Caco-2 (cell line): ENCODE measurements at regions not wholly inside any gene's neighbourhood (a gene's known extent, or its start where the extent isn't known, plus 50 kb on each side); places are given as distances from the start of the nearest gene placed in this dataset.

Source experiments
- BruUV-seq: library from RNA; stranded (reverse); fragments of 400-500 nt; replicated peaks from 2 replicates; lab custom pipeline; 2021; lab: Mats Ljungman, UMichigan
- CTCF ChIA-PET: fragments of 300-600 bp; sonication (Branson Sonifier 250); formaldehyde crosslinking; loops from one replicate; lab custom pipeline; 2022; ENCODE audit warnings: antibody characterized with exemption; lab: Charles Lee
- POLR2A ChIA-PET: fragments of 300-600 bp; sonication (Branson Sonifier 250); formaldehyde crosslinking; loops from one replicate; lab custom pipeline; 2022; ENCODE audit warnings: antibody characterized with exemption; lab: Charles Lee
- DNase-seq, 2 experiments: peaks; one replicate each; pipeline versions ENCODE4 v3.0.0 to v3.0.0-alpha.2; 2020 to 2022
- H3K27me3 ChIP-seq: replicated peaks from 2 replicates; pipeline ENCODE4 v1.6.0; 2011; ENCODE audit warnings: low read length; ENCODE audit not compliant: control insufficient read depth, insufficient read depth
- H3K36me3 ChIP-seq: 2 replicates; pipeline ENCODE4 v1.5.1; 2011; ENCODE audit warnings: low read length; ENCODE audit not compliant: control insufficient read depth, insufficient read depth
- H3K4me1 ChIP-seq: fragments of 250-450 bp; sonication (Bioruptor Pico); 2 replicates; pipeline ENCODE4 v1.5.1; 2020; ENCODE audit warnings: mild to moderate bottlenecking
- H3K4me3 ChIP-seq: 2 replicates; pipeline ENCODE4 v1.5.1; 2011; ENCODE audit warnings: low read depth, mild to moderate bottlenecking, control low read depth, low read length
- H3K9me3 ChIP-seq: fragments of 250-450 bp; sonication (Bioruptor Pico); 2 replicates; pipeline ENCODE4 v1.5.1; 2020; ENCODE audit warnings: mild to moderate bottlenecking, moderate library complexity
- H3K27ac Mint-ChIP-seq: one replicate; pipeline ENCODE4 v1.8.0; 2022; ENCODE audit warnings: mixed read lengths; ENCODE audit not compliant: unreplicated experiment
- H3K27me3 Mint-ChIP-seq: one replicate; pipeline ENCODE4 v1.8.0; 2022; ENCODE audit warnings: mixed read lengths; ENCODE audit not compliant: insufficient read depth, unreplicated experiment
- H3K36me3 Mint-ChIP-seq: one replicate; pipeline ENCODE4 v1.8.0; 2022; ENCODE audit warnings: mild to moderate bottlenecking, mixed read lengths; ENCODE audit not compliant: insufficient read depth, unreplicated experiment
- H3K4me1 Mint-ChIP-seq: one replicate; pipeline ENCODE4 v1.8.0; 2022; ENCODE audit warnings: low read depth, mixed read lengths; ENCODE audit not compliant: unreplicated experiment
- H3K4me3 Mint-ChIP-seq: one replicate; pipeline ENCODE4 v1.8.0; 2022; ENCODE audit warnings: mild to moderate bottlenecking, moderate library complexity, mixed read lengths; ENCODE audit not compliant: unreplicated experiment
- H3K9me3 Mint-ChIP-seq: one replicate; pipeline ENCODE4 v1.8.0; 2022; ENCODE audit warnings: mixed read lengths; ENCODE audit not compliant: unreplicated experiment
- intact Hi-C: fragments of 100-400 bp; cut with micrococcal nuclease; formaldehyde crosslinking; loops from one replicate; pipeline ENCODE4 v1.10.0; 2022; ENCODE audit not compliant: unreplicated experiment
- TF ChIP-seq, protein P1 (sequence below), 2 experiments: fragments of 200-600 bp in 1 of 2; IDR thresholded peaks; 1 replicate in 1 of 2; 2 replicates in 1 of 2; pipeline versions ENCODE4 v1.5.1 to v1.8.0; 2011 to 2022; ENCODE audit warnings: antibody characterized with exemption in 1 of 2, control low read depth in 1 of 2, inconsistent platforms in 1 of 2, low read depth in 1 of 2, low read length in 1 of 2, mild to moderate bottlenecking in 1 of 2, moderate library complexity in 1 of 2; ENCODE audit not compliant: insufficient read depth in 1 of 2, severe bottlenecking in 1 of 2, unreplicated experiment in 1 of 2

GRCh38 chr4:163738521-163738920 is 244.0 kb downstream of the TMA16 start:
- POLR2A ChIA-PET = no interaction called here
- TF ChIP-seq, protein P1, sequence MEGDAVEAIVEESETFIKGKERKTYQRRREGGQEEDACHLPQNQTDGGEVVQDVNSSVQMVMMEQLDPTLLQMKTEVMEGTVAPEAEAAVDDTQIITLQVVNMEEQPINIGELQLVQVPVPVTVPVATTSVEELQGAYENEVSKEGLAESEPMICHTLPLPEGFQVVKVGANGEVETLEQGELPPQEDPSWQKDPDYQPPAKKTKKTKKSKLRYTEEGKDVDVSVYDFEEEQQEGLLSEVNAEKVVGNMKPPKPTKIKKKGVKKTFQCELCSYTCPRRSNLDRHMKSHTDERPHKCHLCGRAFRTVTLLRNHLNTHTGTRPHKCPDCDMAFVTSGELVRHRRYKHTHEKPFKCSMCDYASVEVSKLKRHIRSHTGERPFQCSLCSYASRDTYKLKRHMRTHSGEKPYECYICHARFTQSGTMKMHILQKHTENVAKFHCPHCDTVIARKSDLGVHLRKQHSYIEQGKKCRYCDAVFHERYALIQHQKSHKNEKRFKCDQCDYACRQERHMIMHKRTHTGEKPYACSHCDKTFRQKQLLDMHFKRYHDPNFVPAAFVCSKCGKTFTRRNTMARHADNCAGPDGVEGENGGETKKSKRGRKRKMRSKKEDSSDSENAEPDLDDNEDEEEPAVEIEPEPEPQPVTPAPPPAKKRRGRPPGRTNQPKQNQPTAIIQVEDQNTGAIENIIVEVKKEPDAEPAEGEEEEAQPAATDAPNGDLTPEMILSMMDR (IDR thresholded peaks at IDR 0.05; ENCODE audit: insufficient read depth in 1 of 2, low read depth in 1 of 2, low read length in 1 of 2, severe bottlenecking in 1 of 2, unreplicated experiment in 1 of 2) = no peak
- BruUV-seq = no TSS peak
- no peaks in the 10 kb centered on the region for H3K36me3 ChIP-seq
- CTCF ChIA-PET = no interaction called here
- Mint-ChIP-seq H3K9me3 (no peaks in the 10 kb centered on the region), H3K4me3 (no peak overlapping the region), H3K36me3 (no peaks in the 10 kb centered on the region), H3K27ac (no peak overlapping the region), H3K4me1 (no peaks in the 10 kb centered on the region), H3K27me3 (peaks cover 3% of the 10 kb centered on the region)
- H3K9me3 ChIP-seq = no peaks in the 10 kb centered on the region
- DNase-seq = no peak
- no peaks in the 10 kb centered on the region for H3K4me1 ChIP-seq
- H3K27me3 ChIP-seq = no peaks in the 10 kb centered on the region
- H3K4me3 ChIP-seq = no peak overlapping the region
- intact Hi-C loops = no loop called here

DNA sequence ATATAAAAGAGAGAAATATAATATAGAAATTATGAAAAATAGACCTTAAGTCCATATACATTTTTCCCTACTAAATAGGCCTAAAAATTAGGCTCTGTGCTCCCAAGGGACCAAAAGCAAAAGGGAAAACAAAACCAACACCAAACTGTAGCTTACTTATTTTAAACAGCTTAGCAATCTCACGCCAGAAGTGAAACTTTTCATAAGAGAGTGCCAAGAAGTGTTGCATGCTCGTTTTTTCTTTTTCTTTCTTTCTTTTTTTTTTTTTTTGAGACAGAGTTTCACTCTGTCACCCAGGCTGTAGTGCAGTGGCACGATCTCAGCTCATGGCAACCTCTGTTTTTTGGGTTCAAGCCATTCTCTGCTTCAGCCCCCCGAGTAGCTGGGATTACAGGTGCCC is 250.4 kb downstream of the TMA16 start:
- Histone ChIP-seq H3K4me1 (no peaks in the 10 kb centered on the region; the same call in 1 of the 2 replicates), H3K9me3 (no peaks in the 10 kb centered on the region), H3K4me3 (no peak overlapping the region), H3K36me3 (no peaks in the 10 kb centered on the region), H3K27me3 (no peaks in the 10 kb centered on the region)
- Mint-ChIP-seq H3K27me3 (no peaks in the 10 kb centered on the region), H3K4me1 (no peaks in the 10 kb centered on the region), H3K36me3 (no peaks in the 10 kb centered on the region), H3K4me3 (no peak overlapping the region), H3K9me3 (no peaks in the 10 kb centered on the region), H3K27ac (no peak overlapping the region)
- POLR2A ChIA-PET = no interaction called here
- no peak for DNase-seq
- intact Hi-C loops = no loop called here
- no TSS peak for BruUV-seq
- CTCF ChIA-PET = no interaction called here
- TF ChIP-seq, protein P1 (IDR thresholded peaks at IDR 0.05; ENCODE audit: insufficient read depth in 1 of 2, low read depth in 1 of 2, low read length in 1 of 2, severe bottlenecking in 1 of 2, unreplicated experiment in 1 of 2) = no peak

DNA sequence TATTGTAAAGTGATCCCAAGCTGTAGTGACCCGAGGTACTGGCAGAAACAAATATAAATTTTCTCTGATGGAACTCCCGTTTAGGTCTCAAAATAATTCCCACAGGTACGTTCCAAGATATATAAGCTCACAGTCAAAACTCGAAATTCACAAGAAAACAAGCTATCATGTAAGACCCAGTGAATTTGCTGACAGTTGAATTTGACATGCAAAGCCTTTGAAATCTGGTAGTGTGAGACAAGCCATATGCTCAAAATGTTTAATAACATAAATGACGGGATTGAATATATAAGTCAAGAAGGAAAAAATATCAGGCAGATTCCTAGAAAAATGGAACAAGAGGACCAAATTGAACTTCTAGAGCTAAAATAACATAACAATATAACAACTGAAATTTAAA is 252.8 kb downstream of the TMA16 start:
- POLR2A ChIA-PET = no interaction called here
- Mint-ChIP-seq H3K36me3 (no peaks in the 10 kb centered on the region), H3K4me1 (no peaks in the 10 kb centered on the region), H3K27ac (no peak overlapping the region), H3K9me3 (no peaks in the 10 kb centered on the region), H3K4me3 (no peak overlapping the region), H3K27me3 (no peaks in the 10 kb centered on the region)
- Histone ChIP-seq H3K36me3 (no peaks in the 10 kb centered on the region), H3K4me1 (no peaks in the 10 kb centered on the region; the same call in 1 of the 2 replicates), H3K4me3 (no peak overlapping the region), H3K27me3 (no peaks in the 10 kb centered on the region), H3K9me3 (no peaks in the 10 kb centered on the region)
- intact Hi-C loops = no loop called here
- CTCF ChIA-PET = no interaction called here
- TF ChIP-seq, protein P1 (IDR thresholded peaks at IDR 0.05; ENCODE audit: insufficient read depth in 1 of 2, low read depth in 1 of 2, low read length in 1 of 2, severe bottlenecking in 1 of 2, unreplicated experiment in 1 of 2) = no peak
- DNase-seq = no peak
- no TSS peak for BruUV-seq
